ENCODE measurements at regions not wholly inside any gene's neighbourhood (a gene's known extent, or its start where the extent isn't known, plus 50 kb on each side); places are given as distances from the start of the nearest gene placed in this dataset.

DNA sequence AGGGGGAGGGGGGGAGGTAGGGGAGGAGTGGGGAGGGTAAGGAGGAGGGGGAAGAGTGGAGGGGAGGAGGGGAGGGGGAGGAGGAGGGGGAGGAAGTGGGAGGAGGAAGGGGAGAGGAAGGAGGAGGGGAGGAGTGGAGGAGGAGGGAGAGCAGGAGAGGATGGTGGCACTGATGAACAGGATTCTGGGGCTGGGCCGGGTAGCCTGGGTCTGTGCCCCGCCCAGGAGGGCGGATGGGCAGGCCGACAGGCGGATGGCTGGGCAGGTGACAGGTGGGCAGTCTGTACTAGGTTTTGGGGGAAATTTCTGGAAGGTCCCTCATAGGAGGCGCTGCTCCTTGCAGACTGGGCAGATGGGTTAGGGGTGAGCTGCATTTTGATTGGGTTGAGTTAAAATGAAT is 66.0 kb upstream of the ADRA2C start:
- TF ChIP-seq, protein P1, sequence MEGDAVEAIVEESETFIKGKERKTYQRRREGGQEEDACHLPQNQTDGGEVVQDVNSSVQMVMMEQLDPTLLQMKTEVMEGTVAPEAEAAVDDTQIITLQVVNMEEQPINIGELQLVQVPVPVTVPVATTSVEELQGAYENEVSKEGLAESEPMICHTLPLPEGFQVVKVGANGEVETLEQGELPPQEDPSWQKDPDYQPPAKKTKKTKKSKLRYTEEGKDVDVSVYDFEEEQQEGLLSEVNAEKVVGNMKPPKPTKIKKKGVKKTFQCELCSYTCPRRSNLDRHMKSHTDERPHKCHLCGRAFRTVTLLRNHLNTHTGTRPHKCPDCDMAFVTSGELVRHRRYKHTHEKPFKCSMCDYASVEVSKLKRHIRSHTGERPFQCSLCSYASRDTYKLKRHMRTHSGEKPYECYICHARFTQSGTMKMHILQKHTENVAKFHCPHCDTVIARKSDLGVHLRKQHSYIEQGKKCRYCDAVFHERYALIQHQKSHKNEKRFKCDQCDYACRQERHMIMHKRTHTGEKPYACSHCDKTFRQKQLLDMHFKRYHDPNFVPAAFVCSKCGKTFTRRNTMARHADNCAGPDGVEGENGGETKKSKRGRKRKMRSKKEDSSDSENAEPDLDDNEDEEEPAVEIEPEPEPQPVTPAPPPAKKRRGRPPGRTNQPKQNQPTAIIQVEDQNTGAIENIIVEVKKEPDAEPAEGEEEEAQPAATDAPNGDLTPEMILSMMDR (IDR thresholded peaks at IDR 0.05; ENCODE audit: insufficient read depth, missing control alignments): no peak
- DNase-seq (ENCODE audit: insufficient read length, low spot score) (no peak), FAIRE-seq (no peak)

DNA sequence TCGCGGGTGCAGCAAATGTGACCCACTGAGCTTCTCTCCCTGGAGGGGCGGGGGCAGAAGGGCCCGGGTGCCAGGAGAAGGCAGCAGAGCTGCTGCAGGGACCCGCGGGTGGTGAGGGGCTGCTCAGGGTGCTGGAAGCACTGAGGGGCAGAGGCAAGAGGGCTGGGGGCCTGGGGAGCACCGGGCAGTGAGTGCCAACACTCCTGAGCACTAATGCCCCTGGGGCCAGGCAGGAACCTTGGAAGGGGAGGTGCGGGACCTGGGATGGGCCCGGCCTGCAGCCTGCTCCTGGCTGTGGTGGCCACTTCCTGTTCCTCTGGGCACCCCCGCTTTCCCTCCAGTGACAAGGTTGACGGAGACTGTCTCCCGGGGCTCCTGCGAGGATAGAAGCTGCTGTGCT is 66.5 kb upstream of the ADRA2C start:
- DNase-seq (ENCODE audit: insufficient read length, low spot score): no peak
- FAIRE-seq: no peak
- TF ChIP-seq, protein P1 (IDR thresholded peaks at IDR 0.05; ENCODE audit: insufficient read depth, missing control alignments): no peak

DNA sequence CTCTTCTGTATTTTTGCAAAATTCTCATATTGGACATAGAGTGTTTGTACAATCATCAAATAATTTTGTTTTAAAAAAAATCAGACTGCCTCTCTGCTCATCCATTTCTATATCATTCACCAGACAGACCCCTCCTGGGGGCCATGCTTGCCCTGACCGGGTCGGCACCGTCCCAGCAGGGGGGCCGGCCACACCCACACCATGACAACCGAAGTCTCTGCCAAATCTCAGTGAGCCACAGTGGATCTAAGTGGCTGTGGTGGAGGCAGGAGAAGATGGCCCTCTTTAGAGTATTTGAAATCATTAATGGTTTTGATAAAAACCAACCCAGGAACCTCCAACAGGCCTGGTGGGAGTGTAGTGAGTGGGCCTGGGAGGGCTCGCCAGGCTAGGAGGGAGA is 66.9 kb upstream of the ADRA2C start:
- no peak for FAIRE-seq
- no peak for DNase-seq (ENCODE audit: insufficient read length, low spot score)
- TF ChIP-seq, protein P1 (IDR thresholded peaks at IDR 0.05; ENCODE audit: insufficient read depth, missing control alignments): no peak

DNA sequence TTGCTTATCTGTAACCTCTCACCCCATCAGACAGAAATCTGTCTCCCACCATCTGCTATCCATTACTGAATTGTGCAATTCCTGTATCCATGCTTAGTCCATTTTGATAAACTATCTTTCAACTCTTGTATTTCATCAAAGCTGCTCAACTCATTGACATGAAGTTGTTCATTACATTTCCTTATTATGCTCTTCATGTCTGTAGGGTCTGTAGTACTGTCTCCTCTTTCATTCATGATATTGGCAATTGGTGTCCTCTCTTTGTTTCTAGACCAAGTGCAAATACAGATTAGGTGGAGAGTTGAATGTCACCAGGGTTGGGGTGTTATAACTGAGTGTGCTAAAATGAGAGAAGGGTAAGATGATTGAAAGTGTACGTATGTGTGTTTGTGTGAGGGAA is 69.2 kb upstream of the ADRA2C start:
- TF ChIP-seq, protein P1 (IDR thresholded peaks at IDR 0.05; ENCODE audit: insufficient read depth, missing control alignments): no peak
- FAIRE-seq (no peak), DNase-seq (ENCODE audit: insufficient read length, low spot score) (no peak)

DNA sequence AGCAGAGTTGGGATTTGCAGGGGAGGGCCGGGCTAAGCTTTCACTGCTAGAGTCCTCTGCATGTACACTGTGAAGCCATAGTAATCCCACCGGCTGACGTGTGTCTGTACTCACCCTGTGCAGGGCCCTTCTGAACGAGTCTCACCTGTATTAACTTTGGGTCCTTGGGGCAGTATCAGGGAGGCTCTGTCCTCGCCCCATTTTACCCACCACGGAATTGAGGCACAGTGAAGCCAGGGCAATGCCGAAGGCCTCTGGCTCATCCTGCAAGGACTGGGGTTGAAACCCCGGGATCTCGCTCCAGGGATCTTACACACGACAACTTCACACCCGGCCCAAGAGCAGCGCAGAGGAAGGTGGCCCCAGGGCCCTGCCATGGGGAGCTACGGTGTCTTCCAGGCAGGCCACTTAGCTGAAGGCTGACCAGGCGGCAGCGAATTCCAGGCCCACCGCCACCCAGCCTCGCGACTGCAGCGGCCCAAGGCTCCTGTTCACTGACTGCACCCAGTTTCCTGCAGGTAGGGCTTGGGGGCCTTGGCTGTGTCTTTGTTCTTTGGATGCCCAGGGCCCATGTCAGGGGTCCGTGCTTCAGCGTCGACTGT is 75.5 kb upstream of the ADRA2C start:
- FAIRE-seq: no peak
- no peak for DNase-seq (ENCODE audit: insufficient read length, low spot score)
- TF ChIP-seq, protein P1 (IDR thresholded peaks at IDR 0.05; ENCODE audit: insufficient read depth, missing control alignments): no peak

DNA sequence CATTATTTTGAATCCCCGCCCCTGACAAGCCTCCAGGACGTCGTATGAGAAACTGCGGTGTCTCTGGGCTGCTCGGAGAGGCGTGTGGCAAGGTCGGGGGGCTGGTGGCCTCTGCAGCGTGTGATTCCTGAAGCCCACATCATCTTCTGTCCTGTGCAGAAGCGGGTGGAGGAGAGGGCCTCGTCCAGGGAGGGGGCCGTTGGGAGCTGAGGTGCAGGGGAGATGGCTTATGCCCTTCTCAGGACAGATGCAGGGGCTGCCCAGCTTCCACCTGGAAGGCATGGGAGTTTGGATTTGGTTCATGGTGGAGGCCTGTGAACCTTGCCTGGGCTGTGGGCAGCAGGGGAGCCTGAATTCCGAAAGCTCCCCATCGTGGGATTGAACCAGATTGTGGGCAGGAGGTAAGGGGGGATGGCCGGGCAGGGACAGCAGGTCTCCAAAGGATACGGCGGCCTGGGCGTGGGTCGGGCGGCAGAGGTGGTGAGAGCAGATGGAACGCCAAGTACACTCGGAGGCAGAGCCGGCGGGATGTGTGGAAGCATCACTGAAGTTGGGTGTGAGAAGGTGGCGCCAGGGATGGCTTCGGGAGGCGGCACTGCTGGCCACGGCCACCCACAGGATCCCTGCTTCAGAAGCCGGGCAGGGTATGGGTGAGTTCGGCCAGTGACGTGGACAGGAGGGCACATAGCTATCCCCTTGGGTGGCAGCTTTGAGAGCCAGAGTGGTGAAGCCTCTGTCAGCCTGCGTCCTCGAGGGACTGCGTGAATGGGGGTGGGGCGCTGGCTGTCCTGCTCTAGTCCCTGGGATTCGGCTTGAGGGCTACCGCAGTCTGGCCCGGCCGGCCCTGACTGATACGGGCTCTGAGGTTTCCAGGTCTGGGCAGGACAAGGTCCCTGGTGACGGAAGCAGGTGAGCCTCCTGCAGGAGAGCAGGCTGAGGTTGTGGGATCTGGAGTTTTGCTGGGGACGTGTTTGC is 76.3 kb upstream of the ADRA2C start:
- FAIRE-seq: no peak
- TF ChIP-seq, protein P1 (IDR thresholded peaks at IDR 0.05; ENCODE audit: insufficient read depth, missing control alignments): no peak
- no peak for DNase-seq (ENCODE audit: insufficient read length, low spot score)

DNA sequence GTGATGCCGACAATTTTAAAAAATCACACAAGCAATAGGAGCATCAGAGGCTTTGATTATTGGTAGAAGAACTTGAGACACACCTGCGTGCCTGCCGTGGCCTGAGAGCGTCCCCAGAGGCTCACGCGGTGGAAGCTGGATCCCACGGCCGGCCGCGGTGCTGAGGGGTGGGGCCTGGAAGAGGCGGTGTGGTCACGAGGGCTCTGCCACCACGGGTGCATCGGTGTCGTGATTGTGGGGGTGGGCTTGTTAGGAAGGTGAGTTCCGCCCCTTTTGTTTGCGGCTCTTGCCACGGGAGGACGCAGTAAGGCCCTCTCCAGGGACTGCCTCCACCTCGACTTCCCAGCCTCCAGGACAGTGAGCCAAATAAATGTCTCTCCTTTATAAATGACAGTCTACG is 77.2 kb upstream of the ADRA2C start:
- DNase-seq (ENCODE audit: insufficient read length, low spot score): no peak
- FAIRE-seq: no peak
- TF ChIP-seq, protein P1 (IDR thresholded peaks at IDR 0.05; ENCODE audit: insufficient read depth, missing control alignments): no peak

Measured in D721Med (cell line).